ENCODE measurements at regions not wholly inside any gene's neighbourhood (a gene's known extent, or its start where the extent isn't known, plus 50 kb on each side); places are given as distances from the start of the nearest gene placed in this dataset.

DNA sequence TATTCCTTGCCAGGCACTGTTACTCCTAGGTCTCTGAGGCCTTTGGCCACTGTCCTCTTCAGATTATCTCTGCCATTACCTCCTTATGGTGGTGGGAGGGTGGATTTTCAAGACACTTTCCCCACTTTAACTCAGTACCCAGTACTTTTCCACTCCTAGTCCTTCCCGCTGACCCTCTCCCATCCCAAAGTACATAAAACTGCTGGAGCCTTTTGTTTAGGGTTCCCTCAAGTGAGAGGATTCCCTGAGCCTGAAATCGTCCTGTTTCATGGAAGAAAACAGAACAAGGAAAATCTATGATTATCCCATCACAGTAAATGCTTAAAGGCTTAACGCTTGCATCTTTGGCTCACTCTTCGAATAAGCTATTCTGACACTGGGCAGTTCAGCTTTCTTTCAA is 1742.5 kb upstream of the ADGRL3 start:
- TF ChIP-seq CTCF (IDR thresholded peaks at IDR 0.05) (no peak), POLR2A (IDR thresholded peaks at IDR 0.05) (no peak), EP300 (IDR thresholded peaks at IDR 0.05) (no peak)

Measured in sigmoid colon (tissue), 4 donors.